Neural progenitor cell (in vitro differentiated cells): ENCODE measurements at regions not wholly inside any gene's neighbourhood (a gene's known extent, or its start where the extent isn't known, plus 50 kb on each side); places are given as distances from the start of the nearest gene placed in this dataset.

Experiments used
- DNase-seq: peaks from one replicate; pipeline ENCODE4 v3.0.0-alpha.2; 2016; ENCODE audit warnings: low spot score
- H2AFZ ChIP-seq: fragments of 200-600 bp; sonication (generic); replicated peaks from 2 replicates; pipeline ENCODE4 v1.6.1; 2016; ENCODE audit warnings: antibody characterized with exemption
- H3F3A ChIP-seq: fragments of 200-600 bp; sonication (generic); 2 replicates; pipeline ENCODE4 v1.6.1; 2016; ENCODE audit warnings: antibody characterized with exemption, low read depth
- H3K27ac ChIP-seq: fragments of 200-600 bp; sonication (generic); 2 replicates; pipeline ENCODE4 v1.5.1; 2016; ENCODE audit warnings: mild to moderate bottlenecking
- H3K27me3 ChIP-seq: fragments of 200-600 bp; sonication (generic); 2 replicates; pipeline ENCODE4 v1.6.1; 2016; ENCODE audit warnings: mild to moderate bottlenecking, moderate library complexity
- H3K36me3 ChIP-seq: fragments of 200-600 bp; sonication (generic); 2 replicates; pipeline ENCODE4 v1.5.1; 2016
- H3K4me1 ChIP-seq: fragments of 200-600 bp; sonication (generic); 2 replicates; pipeline ENCODE4 v1.6.1; 2016; ENCODE audit warnings: mixed run types
- H3K4me2 ChIP-seq: fragments of 200-600 bp; sonication (generic); 2 replicates; pipeline ENCODE4 v1.6.1; 2016
- H3K4me3 ChIP-seq: fragments of 200-600 bp; sonication (generic); 2 replicates; pipeline ENCODE4 v1.5.1; 2016
- H3K79me2 ChIP-seq: fragments of 200-600 bp; sonication (generic); 2 replicates; pipeline ENCODE4 v1.6.1; 2016; ENCODE audit warnings: low read depth
- H3K9ac ChIP-seq: fragments of 200-600 bp; sonication (generic); 2 replicates; pipeline ENCODE4 v1.6.1; 2016
- H3K9me3 ChIP-seq: fragments of 200-600 bp; sonication (generic); 2 replicates; pipeline ENCODE4 v1.5.1; 2016; ENCODE audit warnings: low read depth
- H4K20me1 ChIP-seq: fragments of 200-600 bp; sonication (generic); 2 replicates; pipeline ENCODE4 v1.6.1; 2016; ENCODE audit warnings: low read depth
- H3K27ac Mint-ChIP-seq: 3 replicates; pipeline ENCODE4 v1.8.0; 2021; ENCODE audit warnings: mixed read lengths
- H3K27me3 Mint-ChIP-seq: 2 replicates; pipeline ENCODE4 v1.8.0; 2022; ENCODE audit warnings: low read depth, mild to moderate bottlenecking, inconsistent platforms, moderate library complexity, mixed read lengths; ENCODE audit not compliant: insufficient read depth
- H3K36me3 Mint-ChIP-seq: 3 replicates; pipeline ENCODE4 v1.8.0; 2021; ENCODE audit warnings: mixed read lengths
- H3K4me1 Mint-ChIP-seq: 3 replicates; pipeline ENCODE4 v1.8.0; 2021; ENCODE audit warnings: mixed read lengths
- H3K4me3 Mint-ChIP-seq: 3 replicates; pipeline ENCODE4 v1.8.0; 2021; ENCODE audit warnings: mild to moderate bottlenecking, moderate library complexity, mixed read lengths
- H3K9me3 Mint-ChIP-seq: 3 replicates; pipeline ENCODE4 v1.8.0; 2020; ENCODE audit warnings: mixed read lengths
- EZH2 ChIP-seq: fragments of 200-600 bp; sonication (generic); IDR thresholded peaks from 2 replicates; pipeline ENCODE4 v1.6.1; 2017; ENCODE audit warnings: antibody characterized with exemption, mild to moderate bottlenecking, moderate library complexity
- EZH2phosphoT487 ChIP-seq: fragments of 200-600 bp; sonication (generic); IDR thresholded peaks from 2 replicates; pipeline ENCODE4 v1.6.1; 2017; ENCODE audit warnings: antibody characterized with exemption
- TF ChIP-seq, protein P1 (sequence below): fragments of 200-600 bp; sonication (generic); IDR thresholded peaks from 2 replicates; pipeline ENCODE4 v1.5.1; 2017; ENCODE audit warnings: antibody characterized with exemption, mild to moderate bottlenecking

DNA sequence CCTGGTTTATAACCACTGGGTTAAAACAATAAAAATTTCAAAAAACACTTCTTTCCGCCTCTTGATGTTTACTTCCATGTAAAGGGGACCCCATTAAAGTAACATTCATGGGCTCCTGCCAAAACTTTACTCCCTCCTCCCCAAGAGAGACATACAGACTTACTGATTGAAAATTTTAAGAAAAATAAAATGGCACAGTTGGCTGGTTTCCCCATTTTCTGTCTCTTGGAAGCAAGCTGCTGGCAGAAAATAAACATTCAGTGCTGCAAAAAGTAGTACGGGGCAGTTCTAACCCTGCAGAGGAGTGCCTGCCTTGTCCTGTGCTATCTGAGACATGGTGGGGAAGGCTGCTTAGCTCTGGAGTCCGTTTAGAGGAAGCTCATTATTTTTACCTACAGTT is 187.3 kb upstream of the INTU start:
- no peaks in the 10 kb centered on the region for H3K36me3 Mint-ChIP-seq
- H3K27ac Mint-ChIP-seq, result no peak overlapping the region
- no peak for DNase-seq
- no peaks in the 10 kb centered on the region for H3K4me1 ChIP-seq
- H3K4me1 Mint-ChIP-seq, result no peaks in the 10 kb centered on the region
- H3K27me3 ChIP-seq, result no peaks in the 10 kb centered on the region
- no peaks in the 10 kb centered on the region for H4K20me1 ChIP-seq
- no peaks in the 10 kb centered on the region for H3K36me3 ChIP-seq
- no peaks in the 10 kb centered on the region for H3K9me3 Mint-ChIP-seq
- H3F3A ChIP-seq, result no peaks in the 10 kb centered on the region
- no peak overlapping the region for H3K4me3 Mint-ChIP-seq
- no peak overlapping the region for H3K4me2 ChIP-seq
- H3K27me3 Mint-ChIP-seq, result no peaks in the 10 kb centered on the region
- H3K4me3 ChIP-seq, result no peak overlapping the region
- no peaks in the 10 kb centered on the region for H3K9me3 ChIP-seq
- TF ChIP-seq EZH2phosphoT487, result no peak
- TF ChIP-seq EZH2, result no peak
- TF ChIP-seq, protein P1, sequence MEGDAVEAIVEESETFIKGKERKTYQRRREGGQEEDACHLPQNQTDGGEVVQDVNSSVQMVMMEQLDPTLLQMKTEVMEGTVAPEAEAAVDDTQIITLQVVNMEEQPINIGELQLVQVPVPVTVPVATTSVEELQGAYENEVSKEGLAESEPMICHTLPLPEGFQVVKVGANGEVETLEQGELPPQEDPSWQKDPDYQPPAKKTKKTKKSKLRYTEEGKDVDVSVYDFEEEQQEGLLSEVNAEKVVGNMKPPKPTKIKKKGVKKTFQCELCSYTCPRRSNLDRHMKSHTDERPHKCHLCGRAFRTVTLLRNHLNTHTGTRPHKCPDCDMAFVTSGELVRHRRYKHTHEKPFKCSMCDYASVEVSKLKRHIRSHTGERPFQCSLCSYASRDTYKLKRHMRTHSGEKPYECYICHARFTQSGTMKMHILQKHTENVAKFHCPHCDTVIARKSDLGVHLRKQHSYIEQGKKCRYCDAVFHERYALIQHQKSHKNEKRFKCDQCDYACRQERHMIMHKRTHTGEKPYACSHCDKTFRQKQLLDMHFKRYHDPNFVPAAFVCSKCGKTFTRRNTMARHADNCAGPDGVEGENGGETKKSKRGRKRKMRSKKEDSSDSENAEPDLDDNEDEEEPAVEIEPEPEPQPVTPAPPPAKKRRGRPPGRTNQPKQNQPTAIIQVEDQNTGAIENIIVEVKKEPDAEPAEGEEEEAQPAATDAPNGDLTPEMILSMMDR, result no peak
- no peaks in the 10 kb centered on the region for H3K79me2 ChIP-seq
- no peak overlapping the region for H3K27ac ChIP-seq
- H3K9ac ChIP-seq, result no peak overlapping the region
- peak overlapping the region; percentile 71 for H2AFZ ChIP-seq

DNA sequence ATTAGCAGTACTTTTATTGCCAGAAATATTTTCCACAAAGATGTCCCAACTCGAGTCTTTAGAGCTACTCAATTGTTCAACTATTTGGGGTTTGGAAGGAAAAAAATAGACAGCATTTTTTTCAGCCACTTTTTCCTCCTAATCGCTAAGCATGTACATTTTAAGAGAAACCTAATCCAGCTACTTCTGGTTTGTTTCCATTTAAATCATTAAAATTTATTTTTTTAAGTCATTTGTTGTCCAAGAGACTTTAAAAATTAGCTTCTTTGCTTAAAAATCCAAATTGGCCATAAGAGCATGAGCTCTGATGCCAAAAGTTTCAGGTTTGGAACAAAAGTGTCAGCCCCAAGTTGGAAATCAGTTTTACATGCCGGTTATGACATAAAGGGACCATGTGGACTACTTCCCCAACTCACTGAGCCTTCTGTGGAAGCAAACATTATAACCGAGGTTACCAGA is 186.3 kb upstream of the INTU start:
- H3K36me3 ChIP-seq, result no peaks in the 10 kb centered on the region
- no peak for DNase-seq
- no peak overlapping the region for H3K4me3 ChIP-seq
- no peak overlapping the region for H3K9ac ChIP-seq
- no peak for TF ChIP-seq EZH2phosphoT487
- TF ChIP-seq, protein P1, result no peak
- no peak for TF ChIP-seq EZH2
- no peak overlapping the region for H3K27ac ChIP-seq
- no peaks in the 10 kb centered on the region for H3F3A ChIP-seq
- no peaks in the 10 kb centered on the region for H3K9me3 ChIP-seq
- Mint-ChIP-seq H3K4me3 (no peak overlapping the region), H3K27me3 (no peaks in the 10 kb centered on the region), H3K27ac (no peak overlapping the region), H3K36me3 (no peaks in the 10 kb centered on the region), H3K9me3 (no peaks in the 10 kb centered on the region), H3K4me1 (no peaks in the 10 kb centered on the region)
- H2AFZ ChIP-seq, result no peak overlapping the region
- H3K79me2 ChIP-seq, result no peaks in the 10 kb centered on the region
- H3K27me3 ChIP-seq, result no peaks in the 10 kb centered on the region
- H3K4me2 ChIP-seq, result no peak overlapping the region
- no peaks in the 10 kb centered on the region for H3K4me1 ChIP-seq
- H4K20me1 ChIP-seq, result no peaks in the 10 kb centered on the region

DNA sequence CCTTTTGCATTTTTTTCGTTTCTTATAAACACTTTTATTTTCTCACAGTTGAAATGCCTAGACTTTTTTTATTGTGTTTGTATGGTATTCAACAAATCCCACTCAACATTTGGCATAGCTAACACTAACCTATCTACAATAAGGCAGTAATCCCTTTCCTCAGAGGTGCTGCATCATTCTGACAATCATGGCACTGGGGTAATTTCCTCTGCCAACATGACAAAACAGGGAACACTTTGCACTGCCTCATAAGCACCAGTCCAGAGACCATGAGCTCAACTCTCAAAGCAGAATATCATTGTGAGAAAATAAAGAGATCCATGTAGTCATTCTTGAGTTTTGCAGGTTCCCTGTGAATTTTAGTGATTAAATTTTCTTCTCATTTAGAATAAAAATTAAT is 183.8 kb upstream of the INTU start:
- TF ChIP-seq EZH2phosphoT487 (no peak), EZH2 (no peak)
- TF ChIP-seq, protein P1, result no peak
- Histone ChIP-seq H3K9me3 (no peaks in the 10 kb centered on the region), H3K36me3 (no peaks in the 10 kb centered on the region), H3K9ac (no peak overlapping the region), H3K4me1 (no peaks in the 10 kb centered on the region), H3K27me3 (no peaks in the 10 kb centered on the region), H2AFZ (no peak overlapping the region), H3F3A (no peaks in the 10 kb centered on the region), H3K27ac (no peak overlapping the region), H3K79me2 (no peaks in the 10 kb centered on the region), H4K20me1 (no peaks in the 10 kb centered on the region), H3K4me3 (no peak overlapping the region), H3K4me2 (no peak overlapping the region)
- no peaks in the 10 kb centered on the region for H3K27me3 Mint-ChIP-seq
- H3K4me3 Mint-ChIP-seq, result no peak overlapping the region
- no peak overlapping the region for H3K27ac Mint-ChIP-seq
- no peak for DNase-seq
- H3K36me3 Mint-ChIP-seq, result no peaks in the 10 kb centered on the region
- no peaks in the 10 kb centered on the region for H3K4me1 Mint-ChIP-seq
- no peaks in the 10 kb centered on the region for H3K9me3 Mint-ChIP-seq
